ENCODE measurements at regions not wholly inside any gene's neighbourhood (a gene's known extent, or its start where the extent isn't known, plus 50 kb on each side); places are given as distances from the start of the nearest gene placed in this dataset.

DNA sequence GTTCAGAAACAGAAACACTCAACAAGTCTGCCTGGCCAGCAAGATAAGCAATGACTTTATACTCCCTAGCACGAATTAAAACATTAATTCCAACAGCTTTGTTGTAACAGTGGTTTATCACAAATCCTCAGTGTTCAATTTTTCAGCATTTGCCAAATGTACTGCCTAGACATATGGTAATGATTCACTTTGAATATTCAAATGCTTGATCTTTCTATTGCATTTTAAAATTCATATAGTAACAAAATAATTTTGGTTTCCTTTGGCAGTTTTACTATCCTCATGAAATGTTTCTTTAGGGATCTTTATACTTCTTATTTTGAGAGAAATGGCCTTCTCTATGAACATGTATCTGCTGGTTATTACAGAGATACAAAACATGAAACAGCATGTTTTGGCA lies 851.8 kb upstream of the NXPH2 start:
- Histone ChIP-seq H4K20me1 (replicated peaks; ENCODE audit: control insufficient read depth, extremely low read depth, insufficient read depth, low read length) (no peaks in the 10 kb centered on the region), H3K79me2 (ENCODE audit: control insufficient read depth, insufficient read depth, low read length) (no peaks in the 10 kb centered on the region), H3K4me1 (ENCODE audit: control insufficient read depth, extremely low read depth, insufficient read depth, low read length) (no peaks in the 10 kb centered on the region), H2AFZ (ENCODE audit: low read depth, low read length) (no peak overlapping the region), H3K27ac (ENCODE audit: insufficient read depth, low read depth, low read length) (no peak overlapping the region), H3K4me2 (ENCODE audit: insufficient read depth, low read length) (no peak overlapping the region), H3K36me3 (ENCODE audit: control insufficient read depth in 2 of 2, extremely low read depth in 1 of 2, insufficient read depth in 2 of 2, low read length in 2 of 2) (no peaks in the 10 kb centered on the region), H3K9me3 (replicated peaks; ENCODE audit: control insufficient read depth, insufficient read depth, low read length) (no peaks in the 10 kb centered on the region), H3K9ac (replicated peaks; ENCODE audit: extremely low read depth, insufficient read depth, low read length) (no peak overlapping the region), H3K9me1 (replicated peaks; ENCODE audit: control insufficient read depth, extremely low read depth, insufficient read depth, low read length) (no peaks in the 10 kb centered on the region), H3K27me3 (ENCODE audit: control insufficient read depth in 2 of 2, insufficient read depth in 2 of 2, low read length in 2 of 2) (no peaks in the 10 kb centered on the region), H3K4me3 (replicated peaks in 1 of 3; ENCODE audit: insufficient read depth in 1 of 3, low read depth in 1 of 3, low read length in 3 of 3) (no peak overlapping the region)
- dilution Hi-C loops (cut with MboI; ENCODE audit: extremely low pct_ligation_motif_present, low sequenced_read_pairs) (no loop called here), intact Hi-C loops (cut with micrococcal nuclease) (no loop called here)
- TF ChIP-seq POLR2AphosphoS5 (IDR thresholded peaks at IDR 0.05; ENCODE audit: insufficient read depth, low read depth, low read length) (no peak), FOS (IDR thresholded peaks at IDR 0.05; ENCODE audit: borderline replicate concordance, insufficient read depth, low read length) (no peak), GATA2 (IDR thresholded peaks at IDR 0.05; ENCODE audit: insufficient read depth, insufficient read length, low read depth, low read length) (no peak), JUN (IDR thresholded peaks at IDR 0.05; ENCODE audit: borderline replicate concordance, insufficient read depth, insufficient read length, low read depth) (no peak), MYC (IDR thresholded peaks at IDR 0.05; ENCODE audit: low read depth, low read length) (no peak), POLR2A (IDR thresholded peaks at IDR 0.05; ENCODE audit: low read depth, low read length) (no peak), EZH2 (IDR thresholded peaks at IDR 0.05; ENCODE audit: borderline replicate concordance, low read depth, low read length, severe bottlenecking) (no peak)
- TF ChIP-seq, protein P1, sequence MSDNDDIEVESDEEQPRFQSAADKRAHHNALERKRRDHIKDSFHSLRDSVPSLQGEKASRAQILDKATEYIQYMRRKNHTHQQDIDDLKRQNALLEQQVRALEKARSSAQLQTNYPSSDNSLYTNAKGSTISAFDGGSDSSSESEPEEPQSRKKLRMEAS (IDR thresholded peaks at IDR 0.05; ENCODE audit: insufficient read depth, insufficient read length): no peak
- TF ChIP-seq, protein P2, sequence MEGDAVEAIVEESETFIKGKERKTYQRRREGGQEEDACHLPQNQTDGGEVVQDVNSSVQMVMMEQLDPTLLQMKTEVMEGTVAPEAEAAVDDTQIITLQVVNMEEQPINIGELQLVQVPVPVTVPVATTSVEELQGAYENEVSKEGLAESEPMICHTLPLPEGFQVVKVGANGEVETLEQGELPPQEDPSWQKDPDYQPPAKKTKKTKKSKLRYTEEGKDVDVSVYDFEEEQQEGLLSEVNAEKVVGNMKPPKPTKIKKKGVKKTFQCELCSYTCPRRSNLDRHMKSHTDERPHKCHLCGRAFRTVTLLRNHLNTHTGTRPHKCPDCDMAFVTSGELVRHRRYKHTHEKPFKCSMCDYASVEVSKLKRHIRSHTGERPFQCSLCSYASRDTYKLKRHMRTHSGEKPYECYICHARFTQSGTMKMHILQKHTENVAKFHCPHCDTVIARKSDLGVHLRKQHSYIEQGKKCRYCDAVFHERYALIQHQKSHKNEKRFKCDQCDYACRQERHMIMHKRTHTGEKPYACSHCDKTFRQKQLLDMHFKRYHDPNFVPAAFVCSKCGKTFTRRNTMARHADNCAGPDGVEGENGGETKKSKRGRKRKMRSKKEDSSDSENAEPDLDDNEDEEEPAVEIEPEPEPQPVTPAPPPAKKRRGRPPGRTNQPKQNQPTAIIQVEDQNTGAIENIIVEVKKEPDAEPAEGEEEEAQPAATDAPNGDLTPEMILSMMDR (IDR thresholded peaks at IDR 0.05; ENCODE audit: extremely low read depth in 1 of 2, insufficient read depth in 1 of 2, low read depth in 1 of 2, low read length in 2 of 2): no peak
- ChIA-PET POLR2A (no interaction called here), CTCF (no interaction called here)
- FAIRE-seq (no peak), DNase-seq (ENCODE audit: low read depth, low spot score) (no peak)
- BruUV-seq (replicated peaks): no TSS peak
